Aorta (tissue), 5 donors: ENCODE measurements at regions not wholly inside any gene's neighbourhood (a gene's known extent, or its start where the extent isn't known, plus 50 kb on each side); places are given as distances from the start of the nearest gene placed in this dataset.
"Not testable (repeated sequence)": the region's sequence is repeated elsewhere in the genome, so short reads cannot be mapped to it uniquely, and the experiment has no call there.

Source experiments
- ATAC-seq: fragments of 200-7000 bp; cut with Tn5 transposase; one replicate; pipeline ENCODE4 v1.9.1; 2022; ENCODE audit warnings: moderate library complexity; ENCODE audit not compliant: low FRiP score
- DNase-seq, 2 donors: peaks; one replicate each; pipeline ENCODE4 v3.0.0-alpha.2; 2020
- H3K27ac ChIP-seq, 2 donors: one replicate each; pipeline ENCODE4 v1.5.1; 2013; ENCODE audit warnings: low read length in 2 of 2, mild to moderate bottlenecking in 2 of 2, moderate library complexity in 2 of 2, control low read depth in 1 of 2, inconsistent platforms in 1 of 2, low read depth in 1 of 2
- H3K27me3 ChIP-seq, 2 donors: one replicate each; pipeline ENCODE4 v1.6.1; 2013; ENCODE audit warnings: control low read depth in 1 of 2, low read length in 1 of 2, mild to moderate bottlenecking in 1 of 2, moderate library complexity in 1 of 2; ENCODE audit not compliant: insufficient read depth in 2 of 2, control insufficient read depth in 1 of 2
- H3K36me3 ChIP-seq, 2 donors: one replicate each; pipeline ENCODE4 v1.6.1; 2013; ENCODE audit warnings: control low read depth in 1 of 2, low read length in 1 of 2, mild to moderate bottlenecking in 1 of 2; ENCODE audit not compliant: insufficient read depth in 2 of 2, control insufficient read depth in 1 of 2
- H3K4me1 ChIP-seq, 2 donors: one replicate each; pipeline ENCODE4 v1.6.1; 2013; ENCODE audit warnings: low read length in 2 of 2, control low read depth in 1 of 2, mild to moderate bottlenecking in 1 of 2, moderate library complexity in 1 of 2; ENCODE audit not compliant: insufficient read depth in 2 of 2, control insufficient read depth in 1 of 2
- H3K4me3 ChIP-seq, 2 donors: one replicate each; pipeline ENCODE4 v1.5.1; 2013; ENCODE audit warnings: low read length in 2 of 2, control low read depth in 1 of 2, mild to moderate bottlenecking in 1 of 2
- H3K9me3 ChIP-seq: one replicate; pipeline ENCODE4 v1.6.1; 2013; ENCODE audit warnings: mild to moderate bottlenecking, low read length; ENCODE audit not compliant: control insufficient read depth
- WGBS, 2 donors: extraction: QIAGEN DNeasy Blood & Tissue Kit; methylation state at CpG; one replicate each; pipeline ENCODE4 v1.1.7; 2013; 5-methylcytosine and 5-hydroxymethylcytosine counted together
- intact Hi-C, 2 donors: fragments of 100-400 bp; cut with DNase I; formaldehyde crosslinking; loops; one replicate each; pipeline versions ENCODE4 v1.14.2 to v1.15.0; 2022
- donor health status: healthy with polysubstance abuse.
- donor health status: Bipolar disorder and iron deficiency.
- donor health status: DM: no; HTN: no; CAD: no.
- donor health status: DM: no; HTN: no; CAD: no.
- donor health status: DM: yes; HTN: yes; CAD: no.

GRCh38 chr14:28608443-28608842 is 158.1 kb upstream of the FOXG1 start:
- intact Hi-C loops = no loop called here
- WGBS, 2 donors = 23 to 30% methylated on average over 8 of the region's 8 CpGs
- Histone ChIP-seq H3K4me3 (no peak overlapping the region), H3K36me3 (no peaks in the 10 kb centered on the region), H3K27ac (no peak overlapping the region), H3K4me1 (no peaks in the 10 kb centered on the region), H3K27me3 (no peaks in the 10 kb centered on the region), H3K9me3 (no peaks in the 10 kb centered on the region)
- DNase-seq = no peak
- no peak for ATAC-seq

DNA sequence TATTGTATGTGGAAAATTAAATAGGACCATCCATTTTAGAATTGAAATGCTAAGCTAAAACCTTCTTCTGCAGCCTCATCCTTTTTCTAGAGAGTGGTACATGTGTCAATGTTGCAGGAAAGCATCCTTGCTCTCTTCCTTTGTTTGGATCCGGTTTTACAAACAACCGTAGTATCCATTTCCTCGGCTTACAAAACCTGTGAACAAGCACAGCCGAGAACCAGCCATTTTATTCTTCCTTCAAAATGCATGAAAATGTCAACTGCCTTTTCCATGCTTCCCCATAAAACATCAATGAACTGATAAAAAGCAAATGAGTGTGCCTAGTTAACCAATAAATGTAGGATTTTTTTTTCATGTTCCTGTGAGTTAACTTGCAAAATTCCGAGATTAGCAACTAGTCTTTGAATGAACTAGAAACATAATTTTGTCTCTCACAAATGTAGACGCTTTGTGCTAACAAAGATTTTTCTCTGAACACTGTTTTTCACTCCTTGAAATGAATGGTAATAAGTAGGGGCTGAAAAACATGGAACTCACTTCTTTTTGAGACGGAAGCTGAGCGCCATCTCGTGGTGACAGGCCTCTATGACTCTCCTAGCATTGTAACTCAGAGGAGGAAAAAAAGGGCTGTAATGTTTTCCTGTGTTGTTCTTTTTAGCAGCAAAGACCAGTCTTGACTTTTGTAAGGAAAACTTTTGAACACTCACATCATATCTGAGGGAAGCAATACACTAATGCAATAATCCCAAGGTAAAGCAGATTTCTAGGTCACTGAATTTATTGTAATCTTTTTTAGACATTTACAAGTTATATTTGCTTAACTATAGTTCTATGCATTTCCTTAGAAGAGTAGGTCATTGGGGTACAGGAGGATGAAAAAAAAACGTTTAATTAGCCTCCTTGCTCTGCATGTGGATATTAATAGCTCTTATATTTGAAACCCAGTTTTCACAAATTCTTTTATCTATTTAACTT is 157.4 kb upstream of the FOXG1 start:
- Histone ChIP-seq H3K36me3 (no peaks in the 10 kb centered on the region), H3K9me3 (no peaks in the 10 kb centered on the region), H3K4me1 (no peaks in the 10 kb centered on the region), H3K27me3 (no peaks in the 10 kb centered on the region), H3K27ac (no peak overlapping the region), H3K4me3 (no peak overlapping the region)
- intact Hi-C loops = no loop called here
- ATAC-seq (no peak), DNase-seq (no peak)
- WGBS, 2 donors = 23 to 27% methylated on average over 10 of the region's 10 CpGs

DNA sequence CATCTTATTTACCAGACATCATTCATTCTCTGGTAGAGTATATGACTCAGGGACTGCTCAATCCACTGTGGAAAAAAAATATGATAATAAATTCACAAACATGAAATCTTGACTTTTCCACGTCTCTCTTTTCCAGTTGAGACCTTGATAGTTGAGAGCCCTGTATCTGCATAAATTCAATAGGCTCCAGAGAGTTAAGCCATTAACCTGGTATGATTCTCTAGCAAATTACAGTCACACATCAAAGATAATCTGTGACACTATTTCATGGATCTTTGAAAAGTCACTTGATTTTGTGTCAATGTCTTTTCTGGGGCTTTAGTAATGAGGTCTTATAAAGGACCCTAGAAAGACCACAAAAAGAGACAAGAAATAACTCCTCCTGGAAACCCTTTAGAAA is 154.2 kb upstream of the FOXG1 start:
- H3K9me3 ChIP-seq = no peaks in the 10 kb centered on the region
- WGBS, 2 donors = 37% methylated on average over 1 of the region's 1 CpG
- intact Hi-C loops = no loop called here
- H3K4me1 ChIP-seq = no peaks in the 10 kb centered on the region
- no peak for ATAC-seq
- H3K27ac ChIP-seq = no peak overlapping the region
- no peaks in the 10 kb centered on the region for H3K27me3 ChIP-seq
- no peaks in the 10 kb centered on the region for H3K36me3 ChIP-seq
- H3K4me3 ChIP-seq = no peak overlapping the region
- no peak for DNase-seq

- no peaks in the 10 kb centered on the region for H3K36me3 ChIP-seq
- no peaks in the 10 kb centered on the region for H3K4me1 ChIP-seq
- intact Hi-C loops = no loop called here
- H3K4me3 ChIP-seq = no peak overlapping the region
- 81 to 82% methylated on average over 3 of the region's 3 CpGs for WGBS, 2 donors
- no peaks in the 10 kb centered on the region for H3K9me3 ChIP-seq
- no peaks in the 10 kb centered on the region for H3K27me3 ChIP-seq
- H3K27ac ChIP-seq = no peak overlapping the region
- no peak for ATAC-seq
- no peak for DNase-seq
Measured at GRCh38 chr14:28613532-28613931, 153.1 kb upstream of the FOXG1 start.

DNA sequence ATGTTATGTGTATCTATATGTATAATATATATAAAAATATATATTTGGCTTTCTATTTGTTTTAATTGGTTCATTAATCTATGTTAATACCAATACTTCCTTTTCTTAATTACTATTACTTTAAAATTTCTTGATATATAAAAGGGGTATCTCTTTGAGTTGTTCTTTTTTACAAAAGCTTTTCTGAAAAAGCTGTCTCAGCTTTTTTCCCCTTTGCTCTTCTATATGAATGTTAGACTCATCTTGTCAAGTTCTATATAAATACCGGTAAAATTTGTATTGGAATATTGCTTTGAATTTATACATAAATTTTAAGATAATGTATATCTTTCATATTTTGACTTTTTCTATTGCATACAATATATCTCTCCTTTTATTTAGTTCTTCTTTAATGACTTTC is 139.8 kb upstream of the FOXG1 start:
- Histone ChIP-seq H3K36me3 (no peaks in the 10 kb centered on the region), H3K4me3 (no peak overlapping the region), H3K27ac (no peak overlapping the region), H3K27me3 (no peaks in the 10 kb centered on the region), H3K9me3 (no peaks in the 10 kb centered on the region), H3K4me1 (no peaks in the 10 kb centered on the region)
- WGBS, 2 donors = 33% methylated on average over 1 of the region's 1 CpG
- intact Hi-C loops = no loop called here
- no peak for ATAC-seq
- DNase-seq = no peak

- no peak for DNase-seq
- Histone ChIP-seq H3K27ac (no peak overlapping the region), H3K9me3 (no peaks in the 10 kb centered on the region), H3K36me3 (no peaks in the 10 kb centered on the region), H3K27me3 (no peaks in the 10 kb centered on the region), H3K4me1 (no peaks in the 10 kb centered on the region), H3K4me3 (no peak overlapping the region)
- intact Hi-C loops = no loop called here
- ATAC-seq = no peak
- 54 to 61% methylated on average over 4 of the region's 4 CpGs for WGBS, 2 donors
Measured at GRCh38 chr14:28629328-28630004, 137.1 kb upstream of the FOXG1 start.

- Histone ChIP-seq H3K27ac (no peak overlapping the region), H3K4me1 (no peaks in the 10 kb centered on the region), H3K36me3 (no peaks in the 10 kb centered on the region), H3K4me3 (no peak overlapping the region), H3K9me3 (no peaks in the 10 kb centered on the region), H3K27me3 (no peaks in the 10 kb centered on the region)
- intact Hi-C loops = no loop called here
- ATAC-seq (no peak), DNase-seq (no peak)
- 96 to 97% methylated on average over 3 of the region's 3 CpGs for WGBS, 2 donors
Measured at GRCh38 chr14:28630100-28630499, 136.5 kb upstream of the FOXG1 start.

GRCh38 chr14:28635387-28635786 is 131.2 kb upstream of the FOXG1 start:
- Histone ChIP-seq H3K9me3 (no peaks in the 10 kb centered on the region), H3K4me1 (no peaks in the 10 kb centered on the region), H3K36me3 (no peaks in the 10 kb centered on the region), H3K27me3 (no peaks in the 10 kb centered on the region), H3K4me3 (no peak overlapping the region), H3K27ac (no peak overlapping the region)
- ATAC-seq (no peak), DNase-seq (no peak)
- 1 to 4% methylated on average over 7 of the region's 7 CpGs for WGBS, 2 donors
- intact Hi-C loops = no loop called here

- ATAC-seq, intact Hi-C loops: not testable (repeated sequence)
Measured at GRCh38 chr14:28635816-28636215, 130.8 kb upstream of the FOXG1 start.

More at GRCh38 chr14:28635816-28636215, 130.8 kb upstream of the FOXG1 start:
- DNase-seq, H3K27me3 ChIP-seq, H3K4me3 ChIP-seq, H3K36me3 ChIP-seq, H3K27ac ChIP-seq, H3K9me3 ChIP-seq, H3K4me1 ChIP-seq: not testable (repeated sequence)
- 62 to 68% methylated on average over 2 of the region's 2 CpGs for WGBS, 2 donors
